ENCODE measurements at regions not wholly inside any gene's neighbourhood (a gene's known extent, or its start where the extent isn't known, plus 50 kb on each side); places are given as distances from the start of the nearest gene placed in this dataset.

- TF ChIP-seq CTCF (IDR thresholded peaks at IDR 0.05; ENCODE audit: low read depth, low read length, poor library complexity, severe bottlenecking) (no peak), EZH2phosphoT487 (IDR thresholded peaks at IDR 0.05; ENCODE audit: borderline replicate concordance, low read length) (no peak)
These were observed 63.7 kb upstream of the AMZ2 start for GRCh38 chr17:68184141-68184571.

Measured in DOHH2 (cell line).